Fibroblast of skin of left biceps (primary cell): ENCODE measurements at regions not wholly inside any gene's neighbourhood (a gene's known extent, or its start where the extent isn't known, plus 50 kb on each side); places are given as distances from the start of the nearest gene placed in this dataset.

ENCODE experiments used
- DNase-seq, 2 experiments: peaks; one replicate each; pipeline ENCODE4 v3.0.0-alpha.2; 2013; ENCODE audit warnings: low read depth in 2 of 2

GRCh38 chr13:50195045-50195444 is 179.8 kb downstream of the KCNRG start:
- no peak for DNase-seq

GRCh38 chr13:50196118-50196517 is 180.9 kb downstream of the KCNRG start:
- DNase-seq: no peak

GRCh38 chr13:50197705-50198104 is 182.5 kb downstream of the KCNRG start:
- no peak for DNase-seq

- peak; percentile 32 to 47 for DNase-seq
These were observed 183.3 kb downstream of the KCNRG start for GRCh38 chr13:50198508-50198907.

GRCh38 chr13:50200569-50200968 is 185.3 kb downstream of the KCNRG start:
- DNase-seq: no peak

GRCh38 chr13:50200988-50201387 is 185.7 kb downstream of the KCNRG start:
- no peak for DNase-seq

- DNase-seq: no peak
These were observed 187.2 kb downstream of the KCNRG start for GRCh38 chr13:50202485-50202884.

GRCh38 chr13:50203256-50203941 is 188.2 kb downstream of the KCNRG start:
- DNase-seq: peak in 1 of 2 experiments; percentile 12

GRCh38 chr13:50205581-50205980 is 190.3 kb downstream of the KCNRG start:
- DNase-seq: no peak

GRCh38 chr13:50208826-50209335 is 193.6 kb downstream of the KCNRG start:
- DNase-seq: peak; percentile 85 to 87

GRCh38 chr13:50209631-50210030 is 194.4 kb downstream of the KCNRG start:
- no peak for DNase-seq

GRCh38 chr13:50213526-50213925 is 198.3 kb downstream of the KCNRG start:
- DNase-seq: no peak

- no peak for DNase-seq
These were observed 199.3 kb downstream of the KCNRG start for GRCh38 chr13:50214514-50214913.

- DNase-seq: no peak
These were observed 200.2 kb downstream of the KCNRG start for GRCh38 chr13:50215399-50215798.

GRCh38 chr13:50219743-50220142 is 204.5 kb downstream of the KCNRG start:
- DNase-seq: no peak

GRCh38 chr13:50220938-50221337 is 205.7 kb downstream of the KCNRG start:
- no peak for DNase-seq

- peak in 1 of 2 experiments; percentile 34 for DNase-seq
These were observed 207.5 kb downstream of the KCNRG start for GRCh38 chr13:50222569-50223332.

GRCh38 chr13:50224534-50224933 is 209.3 kb downstream of the KCNRG start:
- peak in 1 of 2 experiments; percentile 13 for DNase-seq

GRCh38 chr13:50225193-50226155 is 210.2 kb downstream of the KCNRG start:
- no peak for DNase-seq

- DNase-seq: no peak
These were observed 211.4 kb downstream of the KCNRG start for GRCh38 chr13:50226515-50227155.

- DNase-seq: no peak
These were observed 212.1 kb downstream of the KCNRG start for GRCh38 chr13:50227361-50227760.
